Mesendoderm (in vitro differentiated cells): ENCODE measurements at regions not wholly inside any gene's neighbourhood (a gene's known extent, or its start where the extent isn't known, plus 50 kb on each side); places are given as distances from the start of the nearest gene placed in this dataset.

Experiments
- DNase-seq: peaks from one replicate; pipeline ENCODE4 v3.0.0; 2013
- H2AK5ac ChIP-seq: 2 replicates; pipeline ENCODE4 v1.6.1; 2013; ENCODE audit warnings: low read length, inconsistent platforms
- H2BK120ac ChIP-seq: 2 replicates; pipeline ENCODE4 v1.6.1; 2013; ENCODE audit warnings: low read depth, mild to moderate bottlenecking, low read length, moderate library complexity, mixed read lengths
- H2BK15ac ChIP-seq: replicated peaks from 2 replicates; pipeline ENCODE4 v1.6.1; 2013; ENCODE audit warnings: low read depth, mild to moderate bottlenecking, moderate library complexity
- H2BK5ac ChIP-seq: 2 replicates; pipeline ENCODE4 v1.6.1; 2013; ENCODE audit warnings: low read length, inconsistent platforms
- H3K18ac ChIP-seq: 2 replicates; pipeline ENCODE4 v1.6.1; 2013; ENCODE audit warnings: mild to moderate bottlenecking, low read length, mixed read lengths
- H3K23ac ChIP-seq: one replicate; pipeline ENCODE4 v1.6.1; 2013; ENCODE audit warnings: low read length
- H3K27ac ChIP-seq: 2 replicates; pipeline ENCODE4 v1.5.1; 2013; ENCODE audit warnings: low read depth, mild to moderate bottlenecking, inconsistent platforms, low read length, moderate library complexity
- H3K27me3 ChIP-seq: 2 replicates; pipeline ENCODE4 v1.6.1; 2013; ENCODE audit warnings: low read length, control low read depth, mild to moderate bottlenecking, inconsistent platforms; ENCODE audit not compliant: insufficient read depth, poor library complexity
- H3K36me3 ChIP-seq: 2 replicates; pipeline ENCODE4 v1.6.1; 2013; ENCODE audit warnings: low read length, inconsistent platforms; ENCODE audit not compliant: control insufficient read depth, insufficient read depth
- H3K4ac ChIP-seq: one replicate; pipeline ENCODE4 v1.6.1; 2013; ENCODE audit warnings: low read depth, mild to moderate bottlenecking, low read length, moderate library complexity
- H3K4me1 ChIP-seq: 2 replicates; pipeline ENCODE4 v1.6.1; 2013; ENCODE audit warnings: low read depth, low read length, inconsistent platforms; ENCODE audit not compliant: control insufficient read depth
- H3K4me2 ChIP-seq: 2 replicates; pipeline ENCODE4 v1.6.1; 2013; ENCODE audit warnings: low read length
- H3K4me3 ChIP-seq: 2 replicates; pipeline ENCODE4 v1.5.1; 2013; ENCODE audit warnings: mild to moderate bottlenecking, low read length
- H3K56ac ChIP-seq: one replicate; pipeline ENCODE4 v1.6.1; 2013; ENCODE audit warnings: low read length
- H3K79me1 ChIP-seq: 2 replicates; pipeline ENCODE4 v1.6.1; 2013; ENCODE audit warnings: low read length, inconsistent platforms
- H3K79me2 ChIP-seq: 2 replicates; pipeline ENCODE4 v1.6.1; 2013; ENCODE audit warnings: mild to moderate bottlenecking, low read length; ENCODE audit not compliant: control insufficient read depth, insufficient read depth
- H3K9ac ChIP-seq: 2 replicates; pipeline ENCODE4 v1.6.1; 2013; ENCODE audit warnings: low read length, inconsistent platforms
- H4K5ac ChIP-seq: one replicate; pipeline ENCODE4 v1.6.1; 2013; ENCODE audit warnings: low read length
- H4K8ac ChIP-seq: one replicate; pipeline ENCODE4 v1.6.1; 2013; ENCODE audit warnings: low read depth, mild to moderate bottlenecking, control low read depth, low read length, moderate library complexity
- WGBS: extraction: QIAGEN DNeasy Blood & Tissue Kit; methylation state at CpG from one replicate; pipeline ENCODE4 v1.1.7; 2013; ENCODE audit warnings: low lambda C conversion rate, missing lambda C conversion rate; ENCODE audit not compliant: insufficient coverage; ENCODE audit errors: extremely low coverage; 5-methylcytosine and 5-hydroxymethylcytosine counted together

DNA sequence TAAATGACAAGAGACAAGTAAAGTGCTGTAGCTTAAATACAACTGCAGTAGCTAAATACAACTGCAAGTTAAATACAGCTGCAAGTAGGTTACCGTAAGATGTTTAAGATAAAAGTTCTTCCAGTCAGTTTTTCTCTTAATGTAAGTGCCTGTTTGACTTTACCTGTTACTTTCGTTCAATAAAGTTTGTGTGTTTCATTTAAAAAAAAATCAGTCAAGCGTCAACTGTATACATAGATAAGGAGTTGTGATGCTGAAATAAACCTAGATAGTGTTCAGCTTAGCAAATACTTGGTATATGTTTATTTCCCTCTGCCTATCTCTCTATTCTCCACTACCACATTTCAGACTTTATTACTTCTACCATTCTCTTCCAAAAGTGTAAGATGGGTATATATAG lies 221.2 kb downstream of the NR2F2 start:
- H3K4me1 ChIP-seq = no peaks in the 10 kb centered on the region
- WGBS = no CpG with 5 or more reads among the region's 3 CpGs
- H3K18ac ChIP-seq = no peak overlapping the region

DNA sequence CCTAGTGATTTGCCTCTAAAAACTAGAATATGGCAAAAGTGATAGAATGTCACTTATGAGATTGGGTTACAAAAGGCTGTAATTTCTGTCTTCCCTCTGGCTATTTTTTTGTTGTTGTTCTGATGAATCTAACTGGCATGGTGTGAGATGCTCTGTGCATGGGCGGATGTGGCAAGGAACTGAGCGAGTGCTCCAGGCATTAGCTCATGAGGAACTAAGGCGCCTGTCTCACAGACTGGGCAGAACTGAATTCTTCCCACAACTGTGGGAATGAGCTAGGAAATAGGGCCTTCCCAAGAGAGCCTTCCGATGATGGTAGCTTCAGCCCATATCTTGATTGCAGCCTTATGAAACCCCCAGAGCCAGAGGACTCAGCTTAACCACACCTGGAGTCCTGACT lies 222.5 kb downstream of the NR2F2 start:
- Histone ChIP-seq H3K27ac (no peak overlapping the region), H3K4me3 (no peak overlapping the region)

More for the DNA sequence above, 221.2 kb downstream of the NR2F2 start:
- no peak overlapping the region for H2BK5ac ChIP-seq
- no peak overlapping the region for H2AK5ac ChIP-seq
- no peak overlapping the region for H3K27ac ChIP-seq
- no peak overlapping the region for H3K56ac ChIP-seq
- no peak overlapping the region for H3K23ac ChIP-seq
- no peaks in the 10 kb centered on the region for H3K79me2 ChIP-seq
- H3K36me3 ChIP-seq = no peaks in the 10 kb centered on the region
- no peaks in the 10 kb centered on the region for H3K27me3 ChIP-seq
- DNase-seq = no peak
- no peak overlapping the region for H2BK15ac ChIP-seq
- no peak overlapping the region for H2BK120ac ChIP-seq
- H3K79me1 ChIP-seq = no peaks in the 10 kb centered on the region
- no peak overlapping the region for H4K8ac ChIP-seq
- no peak overlapping the region for H3K4me2 ChIP-seq
- no peak overlapping the region for H3K4ac ChIP-seq
- no peak overlapping the region for H4K5ac ChIP-seq
- H3K4me3 ChIP-seq = no peak overlapping the region
- H3K9ac ChIP-seq = no peak overlapping the region

DNA sequence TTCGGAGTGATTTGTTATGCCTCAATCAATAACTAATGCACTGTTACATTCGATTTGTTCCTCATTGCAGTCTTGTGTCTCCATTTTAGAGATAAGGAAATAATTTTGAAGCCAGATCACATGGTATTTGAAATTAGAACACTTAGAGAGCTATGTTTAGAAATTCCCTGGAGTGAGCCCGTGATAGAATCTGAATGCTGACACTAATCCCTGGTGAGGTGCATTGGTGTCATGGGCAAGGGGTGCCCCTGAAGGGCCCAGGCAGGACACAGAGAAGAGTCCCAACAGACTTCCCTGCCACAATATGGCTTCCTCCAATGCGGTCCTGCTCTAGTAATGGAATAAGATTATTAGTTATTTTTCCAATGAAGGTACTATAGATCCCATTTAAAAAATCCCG lies 223.0 kb downstream of the NR2F2 start:
- H3K27me3 ChIP-seq = no peaks in the 10 kb centered on the region
- no CpG with 5 or more reads among the region's 5 CpGs for WGBS
- no peak overlapping the region for H3K27ac ChIP-seq
- H4K5ac ChIP-seq = no peak overlapping the region
- H3K9ac ChIP-seq = no peak overlapping the region
- H4K8ac ChIP-seq = no peak overlapping the region
- H3K4me1 ChIP-seq = no peaks in the 10 kb centered on the region
- no peak overlapping the region for H2AK5ac ChIP-seq
- no peak overlapping the region for H3K4ac ChIP-seq
- no peak overlapping the region for H2BK120ac ChIP-seq
- H3K4me2 ChIP-seq = no peak overlapping the region
- H2BK15ac ChIP-seq = no peak overlapping the region
- H3K36me3 ChIP-seq = no peaks in the 10 kb centered on the region
- no peak overlapping the region for H3K56ac ChIP-seq
- H3K23ac ChIP-seq = no peak overlapping the region
- no peaks in the 10 kb centered on the region for H3K79me1 ChIP-seq
- no peak for DNase-seq
- no peak overlapping the region for H3K4me3 ChIP-seq
- no peak overlapping the region for H3K18ac ChIP-seq
- no peak overlapping the region for H2BK5ac ChIP-seq
- H3K79me2 ChIP-seq = no peaks in the 10 kb centered on the region

More for the DNA sequence above, 222.5 kb downstream of the NR2F2 start:
- WGBS = no CpG with 5 or more reads among the region's 4 CpGs
- Histone ChIP-seq H3K36me3 (no peaks in the 10 kb centered on the region), H2BK15ac (no peak overlapping the region), H3K23ac (no peak overlapping the region), H3K4ac (no peak overlapping the region), H2AK5ac (no peak overlapping the region), H3K56ac (no peak overlapping the region), H3K79me2 (no peaks in the 10 kb centered on the region), H3K79me1 (no peaks in the 10 kb centered on the region), H4K8ac (no peak overlapping the region), H3K9ac (no peak overlapping the region), H3K4me2 (no peak overlapping the region), H3K27me3 (no peaks in the 10 kb centered on the region), H3K18ac (no peak overlapping the region), H3K4me1 (no peaks in the 10 kb centered on the region), H2BK120ac (no peak overlapping the region), H2BK5ac (no peak overlapping the region), H4K5ac (no peak overlapping the region)
- no peak for DNase-seq

DNA sequence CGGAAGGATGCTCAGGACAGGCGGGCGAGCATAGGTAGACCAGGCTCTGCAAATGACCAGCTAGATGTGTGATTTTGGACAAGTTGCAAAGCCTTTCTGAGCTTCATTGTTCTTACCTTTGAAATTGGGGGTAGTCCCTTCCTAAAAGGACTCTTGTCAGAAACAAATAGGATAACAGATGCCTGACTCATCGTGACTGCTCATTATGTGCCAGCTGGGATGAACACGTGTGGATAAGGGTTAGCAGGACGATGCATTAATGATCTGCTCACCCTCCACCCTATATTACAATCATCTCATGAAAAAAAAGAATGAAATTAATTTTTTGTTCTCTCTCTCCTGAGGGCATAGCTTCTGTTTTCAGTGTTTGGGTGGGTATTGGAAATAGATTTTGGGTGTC lies 223.4 kb downstream of the NR2F2 start:
- no peaks in the 10 kb centered on the region for H3K79me2 ChIP-seq
- H3K79me1 ChIP-seq = no peaks in the 10 kb centered on the region
- H3K9ac ChIP-seq = no peak overlapping the region
- H4K5ac ChIP-seq = no peak overlapping the region
- H3K36me3 ChIP-seq = no peaks in the 10 kb centered on the region
- H3K4me3 ChIP-seq = no peak overlapping the region
- H3K4ac ChIP-seq = no peak overlapping the region
- H3K18ac ChIP-seq = no peak overlapping the region
- no peak overlapping the region for H3K4me2 ChIP-seq
- no peak overlapping the region for H2BK5ac ChIP-seq
- H3K27me3 ChIP-seq = no peaks in the 10 kb centered on the region
- no peak overlapping the region for H3K56ac ChIP-seq
- no CpG with 5 or more reads among the region's 6 CpGs for WGBS
- no peak overlapping the region for H2BK120ac ChIP-seq
- H2AK5ac ChIP-seq = no peak overlapping the region
- no peak overlapping the region for H3K23ac ChIP-seq
- no peak overlapping the region for H4K8ac ChIP-seq
- H3K27ac ChIP-seq = no peak overlapping the region
- no peaks in the 10 kb centered on the region for H3K4me1 ChIP-seq
- no peak overlapping the region for H2BK15ac ChIP-seq
- DNase-seq = no peak

DNA sequence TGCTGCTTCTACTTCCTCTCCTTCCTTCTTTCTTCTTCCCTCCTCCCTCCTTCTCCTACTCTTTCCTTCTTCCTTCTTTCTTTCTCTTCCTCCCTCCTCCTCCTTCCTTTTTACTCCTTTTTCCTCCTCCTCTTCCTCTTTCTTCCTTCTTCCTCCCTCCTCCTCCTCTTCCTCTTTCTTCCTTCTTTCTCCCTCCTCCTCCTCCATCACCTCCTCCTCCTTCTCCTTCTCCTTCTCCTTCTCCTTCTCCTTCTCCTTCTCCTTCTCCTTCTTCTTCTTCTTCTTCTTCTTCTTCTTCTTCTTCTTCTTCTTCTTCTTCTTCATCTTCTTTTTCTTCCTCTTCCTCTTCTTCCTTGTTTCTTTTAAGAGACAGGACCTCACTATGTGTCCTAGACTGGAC lies 224.0 kb downstream of the NR2F2 start:
- Histone ChIP-seq H3K56ac (no peak overlapping the region), H2AK5ac (no peak overlapping the region), H3K18ac (no peak overlapping the region), H3K36me3 (no peaks in the 10 kb centered on the region), H3K4ac (no peak overlapping the region), H3K27ac (no peak overlapping the region), H2BK15ac (no peak overlapping the region), H3K9ac (no peak overlapping the region), H3K4me2 (no peak overlapping the region), H3K4me1 (no peaks in the 10 kb centered on the region), H4K8ac (no peak overlapping the region), H3K27me3 (no peaks in the 10 kb centered on the region), H2BK120ac (no peak overlapping the region), H4K5ac (no peak overlapping the region), H3K23ac (no peak overlapping the region), H2BK5ac (no peak overlapping the region), H3K79me1 (no peaks in the 10 kb centered on the region), H3K4me3 (no peak overlapping the region), H3K79me2 (no peaks in the 10 kb centered on the region)
- no peak for DNase-seq

DNA sequence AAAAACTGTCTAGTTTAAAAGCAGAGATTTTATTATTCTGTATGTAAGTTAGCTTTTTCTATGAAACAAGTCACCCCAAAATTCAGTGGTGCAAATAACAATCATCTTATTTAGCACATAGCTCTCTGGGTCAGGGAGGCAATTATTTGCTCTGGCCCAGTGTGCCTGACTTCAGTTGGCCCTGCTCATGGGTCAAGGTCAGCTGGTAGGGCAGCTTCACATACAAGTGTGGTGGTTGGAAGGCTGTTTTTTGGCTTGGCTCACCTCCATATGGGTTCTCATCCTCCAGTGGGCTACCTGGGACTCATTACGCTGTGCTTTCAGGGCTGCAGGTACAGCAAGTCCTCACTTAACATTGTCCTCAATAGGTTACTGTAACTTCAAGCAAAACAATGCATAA lies 228.6 kb downstream of the NR2F2 start:
- no peak overlapping the region for H3K23ac ChIP-seq
- H2AK5ac ChIP-seq = no peak overlapping the region
- no peak overlapping the region for H2BK5ac ChIP-seq
- H2BK120ac ChIP-seq = no peak overlapping the region
- H3K27ac ChIP-seq = no peak overlapping the region
- H3K9ac ChIP-seq = no peak overlapping the region
- H3K79me2 ChIP-seq = no peaks in the 10 kb centered on the region
- H3K4me1 ChIP-seq = no peaks in the 10 kb centered on the region
- H3K56ac ChIP-seq = no peak overlapping the region
- H3K79me1 ChIP-seq = no peaks in the 10 kb centered on the region
- H3K4me2 ChIP-seq = no peak overlapping the region
- H3K27me3 ChIP-seq = no peaks in the 10 kb centered on the region
- DNase-seq = no peak
- H3K4ac ChIP-seq = no peak overlapping the region
- no peak overlapping the region for H4K5ac ChIP-seq
- no peak overlapping the region for H3K4me3 ChIP-seq
- no peak overlapping the region for H2BK15ac ChIP-seq
- H4K8ac ChIP-seq = no peak overlapping the region
- no CpG with 5 or more reads among the region's 1 CpG for WGBS
- H3K18ac ChIP-seq = no peak overlapping the region
- no peaks in the 10 kb centered on the region for H3K36me3 ChIP-seq
